PC-9 (cell line): ENCODE measurements at regions not wholly inside any gene's neighbourhood (a gene's known extent, or its start where the extent isn't known, plus 50 kb on each side); places are given as distances from the start of the nearest gene placed in this dataset.

Source experiments
- BruUV-seq: library from RNA; stranded (reverse); fragments of 400-500 nt; replicated peaks from 2 replicates; lab custom pipeline; 2021; lab: Mats Ljungman, UMichigan
- CTCF ChIA-PET: fragments of 300-600 bp; sonication (Branson Sonifier 250); formaldehyde crosslinking; loops from one replicate; lab custom pipeline; 2022; ENCODE audit warnings: antibody characterized with exemption; lab: Charles Lee
- POLR2A ChIA-PET: fragments of 300-600 bp; sonication (Branson Sonifier 250); formaldehyde crosslinking; loops from one replicate; lab custom pipeline; 2022; ENCODE audit warnings: antibody characterized with exemption; ENCODE audit not compliant: unreplicated experiment; lab: Charles Lee
- DNase-seq, 2 experiments: peaks; one replicate each; pipeline versions ENCODE4 v3.0.0 to v3.0.0-alpha.2; 2015 to 2022; ENCODE audit warnings: mixed read lengths in 1 of 2
- H2AFZ ChIP-seq: fragments of 200-600 bp; sonication (generic); 2 replicates; pipeline ENCODE4 v1.8.1; 2017; ENCODE audit warnings: antibody characterized with exemption
- H3F3A ChIP-seq: fragments of 200-600 bp; sonication (generic); 2 replicates; pipeline ENCODE4 v1.8.1; 2017; ENCODE audit warnings: antibody characterized with exemption, mild to moderate bottlenecking, low read depth; ENCODE audit not compliant: insufficient read depth
- H3K27ac ChIP-seq: fragments of 200-600 bp; sonication (generic); 2 replicates; pipeline ENCODE4 v1.6.1; 2016; ENCODE audit warnings: mixed run types
- H3K27me3 ChIP-seq: fragments of 200-600 bp; sonication (generic); 2 replicates; pipeline ENCODE4 v1.6.1; 2016; ENCODE audit warnings: low read depth, mixed run types; ENCODE audit not compliant: insufficient read depth
- H3K36me3 ChIP-seq: fragments of 200-600 bp; sonication (generic); 2 replicates; pipeline ENCODE4 v1.6.1; 2016; ENCODE audit warnings: low read depth, mixed run types
- H3K4me1 ChIP-seq: fragments of 200-600 bp; sonication (generic); replicated peaks from 2 replicates; pipeline ENCODE4 v1.6.1; 2016; ENCODE audit warnings: mixed run types; ENCODE audit not compliant: insufficient read depth
- H3K4me2 ChIP-seq: fragments of 200-600 bp; sonication (generic); 2 replicates; pipeline ENCODE4 v1.6.1; 2017; ENCODE audit warnings: mixed run types
- H3K4me3 ChIP-seq: fragments of 200-600 bp; sonication (generic); 2 replicates; pipeline ENCODE4 v1.6.1; 2016; ENCODE audit warnings: mixed run types
- H3K79me2 ChIP-seq: fragments of 200-600 bp; sonication (generic); 2 replicates; pipeline ENCODE4 v1.6.1; 2017; ENCODE audit warnings: low read depth, mixed run types
- H3K9me2 ChIP-seq: fragments of 200-600 bp; sonication (generic); 2 replicates; pipeline ENCODE4 v1.8.1; 2017; ENCODE audit warnings: mild to moderate bottlenecking; ENCODE audit not compliant: insufficient read depth
- H3K9me3 ChIP-seq: fragments of 200-600 bp; sonication (generic); 2 replicates; pipeline ENCODE4 v1.8.1; 2016; ENCODE audit warnings: low read depth; ENCODE audit not compliant: insufficient read depth
- H4K20me1 ChIP-seq: fragments of 200-600 bp; sonication (generic); 2 replicates; pipeline ENCODE4 v1.8.1; 2017; ENCODE audit not compliant: insufficient read depth
- EZH2 ChIP-seq: fragments of 200-600 bp; sonication (generic); IDR thresholded peaks from 2 replicates; pipeline ENCODE4 v1.8.0; 2017; ENCODE audit warnings: antibody characterized with exemption, low read depth
- intact Hi-C: fragments of 100-400 bp; cut with micrococcal nuclease; formaldehyde crosslinking; loops from one replicate; pipeline ENCODE4 v1.10.0; 2022; ENCODE audit not compliant: unreplicated experiment
- TF ChIP-seq, protein P1 (sequence below): fragments of 200-600 bp; sonication (generic); conservative IDR thresholded peaks from 2 replicates; pipeline ENCODE4 v1.6.1; 2017; ENCODE audit warnings: mixed run types, antibody characterized with exemption, mild to moderate bottlenecking, moderate library complexity

GRCh38 chr5:112573441-112573840 is 154.4 kb upstream of the EPB41L4A start:
- no peak overlapping the region for H3K4me3 ChIP-seq
- ChIA-PET CTCF (no interaction called here), POLR2A (no interaction called here)
- TF ChIP-seq, protein P1, sequence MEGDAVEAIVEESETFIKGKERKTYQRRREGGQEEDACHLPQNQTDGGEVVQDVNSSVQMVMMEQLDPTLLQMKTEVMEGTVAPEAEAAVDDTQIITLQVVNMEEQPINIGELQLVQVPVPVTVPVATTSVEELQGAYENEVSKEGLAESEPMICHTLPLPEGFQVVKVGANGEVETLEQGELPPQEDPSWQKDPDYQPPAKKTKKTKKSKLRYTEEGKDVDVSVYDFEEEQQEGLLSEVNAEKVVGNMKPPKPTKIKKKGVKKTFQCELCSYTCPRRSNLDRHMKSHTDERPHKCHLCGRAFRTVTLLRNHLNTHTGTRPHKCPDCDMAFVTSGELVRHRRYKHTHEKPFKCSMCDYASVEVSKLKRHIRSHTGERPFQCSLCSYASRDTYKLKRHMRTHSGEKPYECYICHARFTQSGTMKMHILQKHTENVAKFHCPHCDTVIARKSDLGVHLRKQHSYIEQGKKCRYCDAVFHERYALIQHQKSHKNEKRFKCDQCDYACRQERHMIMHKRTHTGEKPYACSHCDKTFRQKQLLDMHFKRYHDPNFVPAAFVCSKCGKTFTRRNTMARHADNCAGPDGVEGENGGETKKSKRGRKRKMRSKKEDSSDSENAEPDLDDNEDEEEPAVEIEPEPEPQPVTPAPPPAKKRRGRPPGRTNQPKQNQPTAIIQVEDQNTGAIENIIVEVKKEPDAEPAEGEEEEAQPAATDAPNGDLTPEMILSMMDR = no peak
- no peak for TF ChIP-seq EZH2
- H3F3A ChIP-seq = no peaks in the 10 kb centered on the region
- no peak overlapping the region for H2AFZ ChIP-seq
- H3K36me3 ChIP-seq = no peaks in the 10 kb centered on the region
- DNase-seq = no peak
- no peaks in the 10 kb centered on the region for H3K9me3 ChIP-seq
- no peaks in the 10 kb centered on the region for H3K79me2 ChIP-seq
- H4K20me1 ChIP-seq = no peaks in the 10 kb centered on the region
- H3K27ac ChIP-seq = no peak overlapping the region
- no TSS peak for BruUV-seq
- no peaks in the 10 kb centered on the region for H3K27me3 ChIP-seq
- H3K4me2 ChIP-seq = no peak overlapping the region
- H3K9me2 ChIP-seq = no peaks in the 10 kb centered on the region
- H3K4me1 ChIP-seq = no peaks in the 10 kb centered on the region
- intact Hi-C loops = no loop called here

DNA sequence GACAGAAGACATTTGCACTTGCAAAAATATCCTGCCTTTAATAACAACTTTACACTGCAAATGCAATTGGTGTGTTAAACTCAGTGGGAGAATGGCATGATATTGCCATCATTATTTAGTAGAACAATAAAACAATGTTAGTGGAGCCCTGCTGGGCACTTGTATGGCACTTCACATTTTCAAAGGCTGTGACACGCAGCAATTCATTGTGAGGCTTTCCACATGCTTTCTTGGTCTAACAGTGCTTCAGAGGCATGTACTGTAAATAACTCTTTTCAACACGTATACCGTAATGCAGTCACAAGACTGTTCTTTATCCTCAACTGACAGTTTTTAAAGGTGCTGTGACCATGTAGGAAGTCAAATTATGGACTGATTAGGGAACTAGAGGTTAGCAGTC is 155.5 kb upstream of the EPB41L4A start:
- H3K4me1 ChIP-seq = no peaks in the 10 kb centered on the region
- no peaks in the 10 kb centered on the region for H3K9me2 ChIP-seq
- ChIA-PET POLR2A (no interaction called here), CTCF (no interaction called here)
- no peaks in the 10 kb centered on the region for H3K79me2 ChIP-seq
- H2AFZ ChIP-seq = no peak overlapping the region
- H3K9me3 ChIP-seq = no peaks in the 10 kb centered on the region
- H3K4me3 ChIP-seq = no peak overlapping the region
- no peak overlapping the region for H3K4me2 ChIP-seq
- intact Hi-C loops = no loop called here
- no peaks in the 10 kb centered on the region for H4K20me1 ChIP-seq
- no peak for DNase-seq
- H3K27ac ChIP-seq = no peak overlapping the region
- no peaks in the 10 kb centered on the region for H3K27me3 ChIP-seq
- no peaks in the 10 kb centered on the region for H3K36me3 ChIP-seq
- H3F3A ChIP-seq = no peaks in the 10 kb centered on the region
- no peak for TF ChIP-seq EZH2
- TF ChIP-seq, protein P1 = no peak
- no TSS peak for BruUV-seq

DNA sequence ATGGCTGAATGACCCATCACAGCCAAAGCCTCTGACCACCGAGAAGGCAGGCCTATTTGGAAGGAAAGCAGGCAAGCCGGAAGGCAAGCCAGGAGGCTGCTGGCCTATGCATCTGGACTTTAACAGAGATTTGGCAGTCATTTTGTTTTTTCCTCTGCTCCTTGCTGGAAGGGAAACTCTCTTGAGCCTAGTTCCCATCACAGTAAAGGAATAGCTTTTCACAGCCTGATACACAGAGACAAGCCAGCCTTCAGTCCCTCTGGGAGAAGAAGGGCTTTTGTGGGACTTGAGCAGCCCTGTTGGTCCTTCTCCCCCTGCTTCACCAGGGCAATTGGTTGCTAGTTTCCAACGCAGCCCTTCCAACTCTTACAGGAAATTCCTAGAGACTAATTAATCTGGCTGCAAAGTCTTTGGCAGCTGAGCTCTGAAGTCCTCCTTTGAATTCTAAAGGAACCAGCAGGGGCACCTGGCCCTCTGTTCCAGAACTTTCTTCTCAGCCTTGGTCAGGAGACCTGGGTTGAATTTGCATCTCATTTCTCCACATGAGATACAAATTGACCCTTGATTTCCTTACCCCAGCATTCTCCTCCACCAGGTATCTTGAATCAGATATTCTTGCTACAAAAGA is 157.3 kb upstream of the EPB41L4A start:
- no peak for DNase-seq
- Histone ChIP-seq H3K9me3 (no peaks in the 10 kb centered on the region), H3K4me1 (no peaks in the 10 kb centered on the region), H3K36me3 (no peaks in the 10 kb centered on the region), H3K79me2 (no peaks in the 10 kb centered on the region), H2AFZ (no peak overlapping the region), H3K27ac (no peak overlapping the region), H3K4me3 (no peak overlapping the region), H3K27me3 (no peaks in the 10 kb centered on the region), H3K4me2 (no peak overlapping the region), H4K20me1 (no peaks in the 10 kb centered on the region), H3K9me2 (no peaks in the 10 kb centered on the region), H3F3A (no peaks in the 10 kb centered on the region)
- CTCF ChIA-PET = no interaction called here
- BruUV-seq = no TSS peak
- intact Hi-C loops = no loop called here
- POLR2A ChIA-PET = no interaction called here
- TF ChIP-seq, protein P1 = no peak
- TF ChIP-seq EZH2 = no peak
